H1 (cell line): ENCODE measurements at regions not wholly inside any gene's neighbourhood (a gene's known extent, or its start where the extent isn't known, plus 50 kb on each side); places are given as distances from the start of the nearest gene placed in this dataset.

Experiments
- CBX5 ChIP-seq: fragments of 300-800, 300-1000 bp; sonication (generic); IDR thresholded peaks from 2 replicates; pipeline ENCODE4 v1.7.1; 2016; ENCODE audit warnings: antibody characterized with exemption, low read length, low read depth
- CBX8 ChIP-seq: fragments of 300-800, 300-1000 bp; sonication (generic); IDR thresholded peaks from 2 replicates; pipeline ENCODE4 v1.7.1; 2016; ENCODE audit warnings: low read depth, low read length, borderline replicate concordance
- CHD2 ChIP-seq: IDR thresholded peaks from 2 replicates; pipeline ENCODE4 v1.6.1; 2012; ENCODE audit warnings: low read length, improper control_type of control experiment
- POU5F1 ChIP-seq: IDR thresholded peaks from 2 replicates; pipeline ENCODE4 v1.6.1; 2011; ENCODE audit warnings: low read depth, mild to moderate bottlenecking, low read length, moderate library complexity
- SP2 ChIP-seq: IDR thresholded peaks from 2 replicates; pipeline ENCODE4 v1.6.1; 2012; ENCODE audit warnings: mild to moderate bottlenecking, low read length, inconsistent platforms
- TAF1 ChIP-seq: IDR thresholded peaks from 2 replicates; pipeline ENCODE4 v1.6.1; 2011; ENCODE audit warnings: mild to moderate bottlenecking, low read depth, low read length
- TF ChIP-seq, protein P1 (sequence below): fragments of 300-600 bp; sonication (generic); IDR thresholded peaks from 2 replicates; pipeline ENCODE4 v1.7.1; 2012; ENCODE audit warnings: low read length, moderate library complexity, mild to moderate bottlenecking, inconsistent platforms; ENCODE audit not compliant: insufficient replicate concordance
- TF ChIP-seq, protein P2 (sequence below): IDR thresholded peaks from 2 replicates; pipeline ENCODE4 v1.6.1; 2012; ENCODE audit warnings: inconsistent platforms

DNA sequence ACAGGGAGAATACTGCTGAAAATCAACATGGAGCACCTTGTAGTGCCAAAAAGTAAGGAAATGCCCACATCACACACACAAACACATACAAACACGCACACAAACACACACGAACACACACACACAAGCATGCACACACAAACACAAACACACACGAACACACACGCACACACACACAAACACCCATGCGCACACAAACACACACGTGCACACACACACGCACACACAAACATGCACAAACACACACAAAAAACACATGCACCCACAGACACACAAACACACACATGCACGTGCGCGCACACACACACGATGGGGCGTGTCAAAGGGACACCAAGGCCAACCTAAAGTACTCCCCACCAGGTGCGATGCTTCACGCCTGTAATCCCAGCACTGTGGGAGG is 61.7 kb upstream of the C14orf180 start (continued):
- TF ChIP-seq, protein P1, sequence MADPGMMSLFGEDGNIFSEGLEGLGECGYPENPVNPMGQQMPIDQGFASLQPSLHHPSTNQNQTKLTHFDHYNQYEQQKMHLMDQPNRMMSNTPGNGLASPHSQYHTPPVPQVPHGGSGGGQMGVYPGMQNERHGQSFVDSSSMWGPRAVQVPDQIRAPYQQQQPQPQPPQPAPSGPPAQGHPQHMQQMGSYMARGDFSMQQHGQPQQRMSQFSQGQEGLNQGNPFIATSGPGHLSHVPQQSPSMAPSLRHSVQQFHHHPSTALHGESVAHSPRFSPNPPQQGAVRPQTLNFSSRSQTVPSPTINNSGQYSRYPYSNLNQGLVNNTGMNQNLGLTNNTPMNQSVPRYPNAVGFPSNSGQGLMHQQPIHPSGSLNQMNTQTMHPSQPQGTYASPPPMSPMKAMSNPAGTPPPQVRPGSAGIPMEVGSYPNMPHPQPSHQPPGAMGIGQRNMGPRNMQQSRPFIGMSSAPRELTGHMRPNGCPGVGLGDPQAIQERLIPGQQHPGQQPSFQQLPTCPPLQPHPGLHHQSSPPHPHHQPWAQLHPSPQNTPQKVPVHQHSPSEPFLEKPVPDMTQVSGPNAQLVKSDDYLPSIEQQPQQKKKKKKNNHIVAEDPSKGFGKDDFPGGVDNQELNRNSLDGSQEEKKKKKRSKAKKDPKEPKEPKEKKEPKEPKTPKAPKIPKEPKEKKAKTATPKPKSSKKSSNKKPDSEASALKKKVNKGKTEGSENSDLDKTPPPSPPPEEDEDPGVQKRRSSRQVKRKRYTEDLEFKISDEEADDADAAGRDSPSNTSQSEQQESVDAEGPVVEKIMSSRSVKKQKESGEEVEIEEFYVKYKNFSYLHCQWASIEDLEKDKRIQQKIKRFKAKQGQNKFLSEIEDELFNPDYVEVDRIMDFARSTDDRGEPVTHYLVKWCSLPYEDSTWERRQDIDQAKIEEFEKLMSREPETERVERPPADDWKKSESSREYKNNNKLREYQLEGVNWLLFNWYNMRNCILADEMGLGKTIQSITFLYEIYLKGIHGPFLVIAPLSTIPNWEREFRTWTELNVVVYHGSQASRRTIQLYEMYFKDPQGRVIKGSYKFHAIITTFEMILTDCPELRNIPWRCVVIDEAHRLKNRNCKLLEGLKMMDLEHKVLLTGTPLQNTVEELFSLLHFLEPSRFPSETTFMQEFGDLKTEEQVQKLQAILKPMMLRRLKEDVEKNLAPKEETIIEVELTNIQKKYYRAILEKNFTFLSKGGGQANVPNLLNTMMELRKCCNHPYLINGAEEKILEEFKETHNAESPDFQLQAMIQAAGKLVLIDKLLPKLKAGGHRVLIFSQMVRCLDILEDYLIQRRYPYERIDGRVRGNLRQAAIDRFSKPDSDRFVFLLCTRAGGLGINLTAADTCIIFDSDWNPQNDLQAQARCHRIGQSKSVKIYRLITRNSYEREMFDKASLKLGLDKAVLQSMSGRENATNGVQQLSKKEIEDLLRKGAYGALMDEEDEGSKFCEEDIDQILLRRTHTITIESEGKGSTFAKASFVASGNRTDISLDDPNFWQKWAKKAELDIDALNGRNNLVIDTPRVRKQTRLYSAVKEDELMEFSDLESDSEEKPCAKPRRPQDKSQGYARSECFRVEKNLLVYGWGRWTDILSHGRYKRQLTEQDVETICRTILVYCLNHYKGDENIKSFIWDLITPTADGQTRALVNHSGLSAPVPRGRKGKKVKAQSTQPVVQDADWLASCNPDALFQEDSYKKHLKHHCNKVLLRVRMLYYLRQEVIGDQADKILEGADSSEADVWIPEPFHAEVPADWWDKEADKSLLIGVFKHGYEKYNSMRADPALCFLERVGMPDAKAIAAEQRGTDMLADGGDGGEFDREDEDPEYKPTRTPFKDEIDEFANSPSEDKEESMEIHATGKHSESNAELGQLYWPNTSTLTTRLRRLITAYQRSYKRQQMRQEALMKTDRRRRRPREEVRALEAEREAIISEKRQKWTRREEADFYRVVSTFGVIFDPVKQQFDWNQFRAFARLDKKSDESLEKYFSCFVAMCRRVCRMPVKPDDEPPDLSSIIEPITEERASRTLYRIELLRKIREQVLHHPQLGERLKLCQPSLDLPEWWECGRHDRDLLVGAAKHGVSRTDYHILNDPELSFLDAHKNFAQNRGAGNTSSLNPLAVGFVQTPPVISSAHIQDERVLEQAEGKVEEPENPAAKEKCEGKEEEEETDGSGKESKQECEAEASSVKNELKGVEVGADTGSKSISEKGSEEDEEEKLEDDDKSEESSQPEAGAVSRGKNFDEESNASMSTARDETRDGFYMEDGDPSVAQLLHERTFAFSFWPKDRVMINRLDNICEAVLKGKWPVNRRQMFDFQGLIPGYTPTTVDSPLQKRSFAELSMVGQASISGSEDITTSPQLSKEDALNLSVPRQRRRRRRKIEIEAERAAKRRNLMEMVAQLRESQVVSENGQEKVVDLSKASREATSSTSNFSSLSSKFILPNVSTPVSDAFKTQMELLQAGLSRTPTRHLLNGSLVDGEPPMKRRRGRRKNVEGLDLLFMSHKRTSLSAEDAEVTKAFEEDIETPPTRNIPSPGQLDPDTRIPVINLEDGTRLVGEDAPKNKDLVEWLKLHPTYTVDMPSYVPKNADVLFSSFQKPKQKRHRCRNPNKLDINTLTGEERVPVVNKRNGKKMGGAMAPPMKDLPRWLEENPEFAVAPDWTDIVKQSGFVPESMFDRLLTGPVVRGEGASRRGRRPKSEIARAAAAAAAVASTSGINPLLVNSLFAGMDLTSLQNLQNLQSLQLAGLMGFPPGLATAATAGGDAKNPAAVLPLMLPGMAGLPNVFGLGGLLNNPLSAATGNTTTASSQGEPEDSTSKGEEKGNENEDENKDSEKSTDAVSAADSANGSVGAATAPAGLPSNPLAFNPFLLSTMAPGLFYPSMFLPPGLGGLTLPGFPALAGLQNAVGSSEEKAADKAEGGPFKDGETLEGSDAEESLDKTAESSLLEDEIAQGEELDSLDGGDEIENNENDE = no peak
- TF ChIP-seq TAF1 = no peak
- TF ChIP-seq POU5F1 = no peak
- TF ChIP-seq, protein P2, sequence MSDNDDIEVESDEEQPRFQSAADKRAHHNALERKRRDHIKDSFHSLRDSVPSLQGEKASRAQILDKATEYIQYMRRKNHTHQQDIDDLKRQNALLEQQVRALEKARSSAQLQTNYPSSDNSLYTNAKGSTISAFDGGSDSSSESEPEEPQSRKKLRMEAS = no peak
- TF ChIP-seq CBX8 = no peak
- no peak for TF ChIP-seq CHD2
- TF ChIP-seq SP2 = no peak
- TF ChIP-seq CBX5 = no peak
